Natural killer cell treated with Interleukin-12 subunit alpha and Interleukin-12 subunit beta and Interleukin-15 and Interleukin-18, amount 100 ng/mL, for 72 hours (primary cell): ENCODE measurements at regions not wholly inside any gene's neighbourhood (a gene's known extent, or its start where the extent isn't known, plus 50 kb on each side); places are given as distances from the start of the nearest gene placed in this dataset.
"Not testable (repeated sequence)": the region's sequence is repeated elsewhere in the genome, so short reads cannot be mapped to it uniquely, and the experiment has no call there.

Experiments used
- ATAC-seq, 2 donors: fragments of 150-1000 bp; cut with Tn5 transposase in 1 of 2; sonication (Bioruptor Pico), chemical (Tn5 transposase) in 1 of 2; 2 replicates each; pipeline ENCODE4 v1.10.0; 2021
- DNase-seq: peaks from one replicate; pipeline ENCODE4 v3.0.0; 2022; ENCODE audit warnings: low spot score
- H3K27ac Mint-ChIP-seq, 2 donors: 1 replicate in 1 of 2; 2 replicates in 1 of 2; pipeline ENCODE4 v1.8.0; 2022; ENCODE audit warnings: mixed read lengths in 2 of 2, mild to moderate bottlenecking in 1 of 2, moderate library complexity in 1 of 2
- H3K27me3 Mint-ChIP-seq, 2 donors: 1 replicate in 1 of 2; 2 replicates in 1 of 2; pipeline ENCODE4 v1.8.0; 2022; ENCODE audit warnings: mixed read lengths in 2 of 2
- H3K36me3 Mint-ChIP-seq: one replicate; pipeline ENCODE4 v1.8.0; 2022; ENCODE audit warnings: mixed read lengths
- H3K4me1 Mint-ChIP-seq, 2 donors: 1 replicate in 1 of 2; 2 replicates in 1 of 2; pipeline ENCODE4 v1.8.0; 2022; ENCODE audit warnings: low read depth in 2 of 2, mixed read lengths in 2 of 2, mild to moderate bottlenecking in 1 of 2
- H3K4me3 Mint-ChIP-seq: one replicate; pipeline ENCODE4 v1.8.0; 2022; ENCODE audit warnings: mixed read lengths
- H3K9me3 Mint-ChIP-seq: 2 replicates; pipeline ENCODE4 v1.8.0; 2022; ENCODE audit warnings: mixed read lengths

- no peak overlapping the region for H3K4me3 Mint-ChIP-seq
- ATAC-seq (no peak), DNase-seq (no peak)
- H3K27ac Mint-ChIP-seq, result no peak overlapping the region
- no peaks in the 10 kb centered on the region for H3K4me1 Mint-ChIP-seq
- peaks cover 7 to 11% of the 10 kb centered on the region in 2 donors for H3K27me3 Mint-ChIP-seq
- H3K36me3 Mint-ChIP-seq, result no peaks in the 10 kb centered on the region
- no peaks in the 10 kb centered on the region for H3K9me3 Mint-ChIP-seq
These were observed 86.4 kb upstream of the SEZ6L start for GRCh38 chr22:26082866-26083265.

GRCh38 chr22:26086359-26086758, 82.9 kb upstream of the SEZ6L start:
- Mint-ChIP-seq H3K27ac (no peak overlapping the region), H3K4me1 (no peaks in the 10 kb centered on the region), H3K27me3 (peaks cover 0 to 8% of the 10 kb centered on the region in 2 donors), H3K4me3 (no peak overlapping the region), H3K9me3 (no peaks in the 10 kb centered on the region), H3K36me3 (no peaks in the 10 kb centered on the region)
- no peak for DNase-seq
- ATAC-seq, result no peak

GRCh38 chr22:26087816-26088215, 81.4 kb upstream of the SEZ6L start:
- no peak for ATAC-seq
- H3K4me1 Mint-ChIP-seq, result no peaks in the 10 kb centered on the region
- H3K9me3 Mint-ChIP-seq, result no peaks in the 10 kb centered on the region
- no peaks in the 10 kb centered on the region for H3K36me3 Mint-ChIP-seq
- peaks cover 0 to 14% of the 10 kb centered on the region in 2 donors for H3K27me3 Mint-ChIP-seq
- H3K4me3 Mint-ChIP-seq, result no peak overlapping the region
- H3K27ac Mint-ChIP-seq, result no peak overlapping the region
- no peak for DNase-seq

GRCh38 chr22:26090821-26091220, 78.4 kb upstream of the SEZ6L start:
- no peak overlapping the region for H3K27ac Mint-ChIP-seq
- ATAC-seq, result no peak
- no peaks in the 10 kb centered on the region for H3K4me1 Mint-ChIP-seq
- no peak overlapping the region for H3K4me3 Mint-ChIP-seq
- DNase-seq, result no peak
- H3K27me3 Mint-ChIP-seq, result peaks cover 7 to 21% of the 10 kb centered on the region in 2 donors
- no peaks in the 10 kb centered on the region for H3K36me3 Mint-ChIP-seq
- H3K9me3 Mint-ChIP-seq, result no peaks in the 10 kb centered on the region

DNA sequence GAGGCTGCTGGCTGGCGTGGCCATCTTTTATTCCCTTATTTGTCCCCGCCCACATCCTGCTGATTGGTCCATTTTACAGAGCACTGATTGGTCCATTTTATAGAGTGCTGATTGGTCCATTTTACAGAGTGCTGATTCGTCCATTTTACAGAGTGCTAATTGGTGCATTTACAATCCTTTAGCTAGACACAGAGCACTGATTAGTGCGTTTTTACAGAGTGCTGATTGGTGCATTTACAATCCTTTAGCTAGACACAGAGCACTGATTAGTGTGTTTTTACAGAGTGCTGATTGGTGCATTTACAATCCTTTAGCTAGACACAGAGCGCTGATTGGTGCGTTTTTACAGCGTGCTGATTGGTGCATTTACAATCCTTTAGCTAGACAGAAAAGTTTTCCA, 74.8 kb upstream of the SEZ6L start:
- not testable (repeated sequence) for H3K36me3 Mint-ChIP-seq, DNase-seq, H3K4me1 Mint-ChIP-seq, H3K4me3 Mint-ChIP-seq, H3K9me3 Mint-ChIP-seq, H3K27ac Mint-ChIP-seq, ATAC-seq
- peaks cover 18 to 22% of the 10 kb centered on the region in 2 donors for H3K27me3 Mint-ChIP-seq

- peaks cover 20 to 28% of the 10 kb centered on the region in 2 donors for H3K27me3 Mint-ChIP-seq
- no peaks in the 10 kb centered on the region for H3K9me3 Mint-ChIP-seq
- no peaks in the 10 kb centered on the region for H3K4me1 Mint-ChIP-seq
- no peak for DNase-seq
- no peak overlapping the region for H3K27ac Mint-ChIP-seq
- no peaks in the 10 kb centered on the region for H3K36me3 Mint-ChIP-seq
- H3K4me3 Mint-ChIP-seq, result no peak overlapping the region
- ATAC-seq, result no peak
These were observed 73.9 kb upstream of the SEZ6L start for GRCh38 chr22:26095256-26095956.

DNA sequence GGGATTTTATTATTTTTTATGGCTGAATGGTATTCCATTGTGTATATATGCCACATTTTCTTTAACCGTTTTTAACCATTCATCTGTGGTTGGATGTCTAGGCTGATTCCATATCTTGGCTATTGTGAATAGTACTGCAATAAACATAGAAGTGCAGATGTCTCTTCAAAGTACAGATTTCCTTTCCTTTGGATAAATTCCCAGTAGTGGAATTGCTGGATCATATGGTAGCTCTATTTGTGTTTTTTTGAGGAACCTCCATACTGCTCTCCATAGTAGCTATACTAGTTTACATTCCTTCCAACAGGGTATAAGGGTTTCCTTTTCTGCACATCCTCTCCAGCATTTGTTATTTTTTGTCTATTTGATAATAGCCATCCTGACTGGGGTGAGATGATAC, 71.9 kb upstream of the SEZ6L start:
- no peak for DNase-seq
- no peak overlapping the region for H3K4me3 Mint-ChIP-seq
- no peaks in the 10 kb centered on the region for H3K9me3 Mint-ChIP-seq
- H3K36me3 Mint-ChIP-seq, result no peaks in the 10 kb centered on the region
- H3K27ac Mint-ChIP-seq, result no peak overlapping the region
- no peaks in the 10 kb centered on the region for H3K4me1 Mint-ChIP-seq
- H3K27me3 Mint-ChIP-seq, result peaks cover 16 to 31% of the 10 kb centered on the region in 2 donors
- no peak for ATAC-seq

- ATAC-seq, result no peak
- Mint-ChIP-seq H3K4me3 (no peak overlapping the region), H3K4me1 (no peaks in the 10 kb centered on the region), H3K27me3 (peaks cover 15 to 34% of the 10 kb centered on the region in 2 donors), H3K36me3 (no peaks in the 10 kb centered on the region), H3K27ac (no peak overlapping the region), H3K9me3 (no peaks in the 10 kb centered on the region)
- DNase-seq, result no peak
These were observed 71.4 kb upstream of the SEZ6L start for GRCh38 chr22:26097840-26098239.

- no peak for DNase-seq
- H3K27me3 Mint-ChIP-seq, result peaks cover 15 to 30% of the 10 kb centered on the region in 2 donors
- H3K27ac Mint-ChIP-seq, result no peak overlapping the region
- no peak overlapping the region for H3K4me3 Mint-ChIP-seq
- H3K4me1 Mint-ChIP-seq, result no peaks in the 10 kb centered on the region
- no peaks in the 10 kb centered on the region for H3K36me3 Mint-ChIP-seq
- no peaks in the 10 kb centered on the region for H3K9me3 Mint-ChIP-seq
- ATAC-seq, result no peak
These were observed 66.2 kb upstream of the SEZ6L start for GRCh38 chr22:26103023-26103422.

GRCh38 chr22:26106412-26106811, 62.9 kb upstream of the SEZ6L start:
- Mint-ChIP-seq H3K4me3 (no peak overlapping the region), H3K27ac (no peak overlapping the region), H3K36me3 (no peaks in the 10 kb centered on the region), H3K27me3 (peaks cover 17 to 31% of the 10 kb centered on the region in 2 donors), H3K9me3 (no peaks in the 10 kb centered on the region), H3K4me1 (no peaks in the 10 kb centered on the region)
- DNase-seq (no peak), ATAC-seq (no peak)

- Mint-ChIP-seq H3K27ac (no peak overlapping the region), H3K4me1 (no peaks in the 10 kb centered on the region), H3K36me3 (no peaks in the 10 kb centered on the region), H3K27me3 (peaks cover 34 to 50% of the 10 kb centered on the region in 2 donors), H3K4me3 (no peak overlapping the region), H3K9me3 (no peaks in the 10 kb centered on the region)
- ATAC-seq (no peak), DNase-seq (no peak)
These were observed 59.5 kb upstream of the SEZ6L start for GRCh38 chr22:26109686-26110315.

DNA sequence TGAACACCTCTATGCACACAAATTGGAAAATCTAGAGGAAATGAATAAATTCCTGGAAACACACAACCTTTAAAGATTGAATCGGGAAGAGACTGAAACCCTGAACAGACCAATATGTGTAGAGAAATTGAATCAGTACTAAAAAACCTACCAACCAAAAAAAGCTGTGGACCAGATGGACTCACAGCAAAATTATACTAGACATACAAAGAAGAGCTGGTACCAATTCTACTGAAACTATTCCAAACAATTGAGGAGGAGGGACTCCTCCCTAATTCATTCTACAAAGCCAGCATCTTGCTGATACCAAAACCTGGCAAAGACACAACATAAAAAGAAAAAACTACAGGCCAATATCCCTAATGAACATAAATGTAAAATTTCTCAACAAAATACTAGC, 54.4 kb upstream of the SEZ6L start:
- H3K27ac Mint-ChIP-seq, result no peak overlapping the region

DNA sequence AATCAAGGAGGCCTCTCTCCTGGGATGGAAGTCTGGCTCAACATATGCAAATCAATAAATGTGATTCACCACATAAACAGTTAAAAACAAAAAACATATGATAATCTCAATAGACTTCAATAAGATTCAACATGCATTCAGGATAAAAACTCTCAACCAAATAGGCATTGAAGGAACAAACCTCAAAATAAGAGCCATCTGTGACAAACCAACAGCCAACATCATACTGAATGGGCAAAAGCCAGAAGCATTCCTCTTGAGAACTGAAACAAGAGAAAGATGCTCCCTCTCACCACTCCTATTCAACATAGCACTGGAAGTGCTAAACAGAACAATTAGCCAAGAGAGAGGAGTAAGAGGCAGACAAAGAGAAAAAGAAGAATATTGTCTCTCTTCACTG, 54.0 kb upstream of the SEZ6L start:
- Mint-ChIP-seq H3K9me3 (no peaks in the 10 kb centered on the region), H3K27me3 (peaks cover 45 to 81% of the 10 kb centered on the region in 2 donors), H3K27ac (no peak overlapping the region), H3K4me1 (no peaks in the 10 kb centered on the region), H3K4me3 (no peak overlapping the region), H3K36me3 (no peaks in the 10 kb centered on the region)
- DNase-seq (no peak), ATAC-seq (no peak)

More for the DNA sequence above, 54.4 kb upstream of the SEZ6L start:
- no peak overlapping the region for H3K4me3 Mint-ChIP-seq
- DNase-seq, result no peak
- H3K27me3 Mint-ChIP-seq, result peaks cover 40 to 77% of the 10 kb centered on the region in 2 donors
- no peaks in the 10 kb centered on the region for H3K36me3 Mint-ChIP-seq
- no peaks in the 10 kb centered on the region for H3K9me3 Mint-ChIP-seq
- no peak for ATAC-seq
- no peaks in the 10 kb centered on the region for H3K4me1 Mint-ChIP-seq
